GM12892 (cell line): ENCODE measurements at regions not wholly inside any gene's neighbourhood (a gene's known extent, or its start where the extent isn't known, plus 50 kb on each side); places are given as distances from the start of the nearest gene placed in this dataset.

Experiments used
- POLR2A ChIP-seq: IDR thresholded peaks from 2 replicates; pipeline ENCODE4 v1.6.1; 2011; ENCODE audit warnings: low read depth, low read length, control low read depth
- POLR2AphosphoS5 ChIP-seq: IDR thresholded peaks from 2 replicates; pipeline ENCODE4 v1.6.1; 2011; ENCODE audit warnings: low read depth, low read length, control low read depth

- TF ChIP-seq POLR2A (no peak), POLR2AphosphoS5 (no peak)
Measured at GRCh38 chr16:85472514-85472913, 140.6 kb upstream of the GSE1 start.
